ENCODE measurements at regions not wholly inside any gene's neighbourhood (a gene's known extent, or its start where the extent isn't known, plus 50 kb on each side); places are given as distances from the start of the nearest gene placed in this dataset.

- Histone ChIP-seq H3K4me1 (no peaks in the 10 kb centered on the region), H3K27me3 (no peaks in the 10 kb centered on the region), H3K27ac (no peak overlapping the region), H3K36me3 (no peaks in the 10 kb centered on the region), H3K4me3 (no peak overlapping the region), H3K9me3 (no peaks in the 10 kb centered on the region)
- no peak for DNase-seq
- intact Hi-C loops (cut with DNase I; ENCODE audit: low total_unique reads): no loop called here
- TF ChIP-seq CTCF (IDR thresholded peaks at IDR 0.05) (no peak), POLR2A (IDR thresholded peaks at IDR 0.05) (no peak)
Observed at GRCh38 chr12:105954951-105955931, 183.5 kb downstream of the NUAK1 start.

GRCh38 chr12:105955976-105956375 lies 182.8 kb downstream of the NUAK1 start:
- Histone ChIP-seq H3K36me3 (no peaks in the 10 kb centered on the region), H3K27ac (no peak overlapping the region), H3K27me3 (no peaks in the 10 kb centered on the region), H3K4me3 (no peak overlapping the region), H3K4me1 (no peaks in the 10 kb centered on the region), H3K9me3 (no peaks in the 10 kb centered on the region)
- intact Hi-C loops (cut with DNase I; ENCODE audit: low total_unique reads): no loop called here
- TF ChIP-seq CTCF (IDR thresholded peaks at IDR 0.05) (no peak), POLR2A (IDR thresholded peaks at IDR 0.05) (no peak)
- DNase-seq: no peak

- H3K36me3 ChIP-seq: no peaks in the 10 kb centered on the region
- no peak for DNase-seq
- no peaks in the 10 kb centered on the region for H3K4me1 ChIP-seq
- H3K9me3 ChIP-seq: no peaks in the 10 kb centered on the region
- H3K27ac ChIP-seq: no peak overlapping the region
- intact Hi-C loops (cut with DNase I; ENCODE audit: low total_unique reads): no loop called here
- no peak overlapping the region for H3K4me3 ChIP-seq
- TF ChIP-seq CTCF (IDR thresholded peaks at IDR 0.05) (no peak), POLR2A (IDR thresholded peaks at IDR 0.05) (no peak)
- no peaks in the 10 kb centered on the region for H3K27me3 ChIP-seq
Observed at GRCh38 chr12:105956662-105957457, 181.9 kb downstream of the NUAK1 start.

GRCh38 chr12:105960319-105961083 lies 178.3 kb downstream of the NUAK1 start:
- no peaks in the 10 kb centered on the region for H3K36me3 ChIP-seq
- no peaks in the 10 kb centered on the region for H3K9me3 ChIP-seq
- intact Hi-C loops (cut with DNase I; ENCODE audit: low total_unique reads): no loop called here
- H3K4me3 ChIP-seq: no peak overlapping the region
- DNase-seq: no peak
- H3K4me1 ChIP-seq: no peaks in the 10 kb centered on the region
- no peaks in the 10 kb centered on the region for H3K27me3 ChIP-seq
- no peak overlapping the region for H3K27ac ChIP-seq
- TF ChIP-seq CTCF (IDR thresholded peaks at IDR 0.05) (no peak), POLR2A (IDR thresholded peaks at IDR 0.05) (no peak)

Data from uterus (tissue), 3 donors.